AG04450 (cell line): ENCODE measurements at regions not wholly inside any gene's neighbourhood (a gene's known extent, or its start where the extent isn't known, plus 50 kb on each side); places are given as distances from the start of the nearest gene placed in this dataset.

ENCODE experiments used
- CTCF ChIA-PET: fragments of 300-600, 350-600 bp; formaldehyde crosslinking; extraction: SDS; loops from one replicate; lab custom pipeline; 2022; ENCODE audit warnings: antibody characterized with exemption, inconsistent platforms; lab: Charles Lee
- POLR2A ChIA-PET: fragments of 350-600 bp; formaldehyde crosslinking; extraction: SDS; loops from one replicate; lab custom pipeline; 2021; ENCODE audit warnings: antibody characterized with exemption, inconsistent platforms; lab: Yijun Ruan, JAX
- DNase-seq: peaks from one replicate; pipeline ENCODE4 v3.0.0-alpha.2; 2011; ENCODE audit warnings: low read depth, low spot score
- H3K27ac ChIP-seq: one replicate; pipeline ENCODE4 v1.5.1; 2012; ENCODE audit warnings: low read depth, low read length, control low read depth
- H3K27me3 ChIP-seq: one replicate; pipeline ENCODE4 v1.6.0; 2012; ENCODE audit warnings: low read length; ENCODE audit not compliant: control insufficient read depth, insufficient read depth
- H3K4me3 ChIP-seq: 2 replicates; pipeline ENCODE4 v1.5.1; 2011; ENCODE audit warnings: mild to moderate bottlenecking, low read depth, low read length, control low read depth
- H3K9me3 ChIP-seq: 2 replicates; pipeline ENCODE4 v1.5.1; 2012; ENCODE audit warnings: low read length; ENCODE audit not compliant: control insufficient read depth, insufficient read depth
- TF ChIP-seq, protein P1 (sequence below): IDR thresholded peaks from 2 replicates; pipeline ENCODE4 v1.5.1; 2011; ENCODE audit warnings: low read depth, low read length, control low read depth, inconsistent platforms

DNA sequence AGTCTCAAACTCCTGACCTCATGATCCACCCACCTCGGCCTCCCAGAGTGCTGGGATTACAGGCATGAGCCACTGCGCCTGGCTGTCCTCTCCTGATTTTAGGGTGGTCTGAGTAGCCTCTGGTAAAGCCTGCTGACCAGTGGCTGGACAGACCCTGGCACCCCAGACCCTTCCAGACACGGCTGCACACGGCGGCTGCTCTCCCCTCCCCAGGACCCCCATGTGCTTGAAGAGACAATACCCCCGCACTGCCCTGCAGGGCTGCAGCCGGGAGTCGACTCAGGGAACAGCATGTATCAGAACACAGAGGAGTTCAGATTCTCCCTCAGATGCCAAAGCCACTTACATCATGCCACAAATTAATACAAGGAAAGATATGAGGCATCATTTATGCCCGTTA is 58.3 kb upstream of the CFAP46 start:
- TF ChIP-seq, protein P1, sequence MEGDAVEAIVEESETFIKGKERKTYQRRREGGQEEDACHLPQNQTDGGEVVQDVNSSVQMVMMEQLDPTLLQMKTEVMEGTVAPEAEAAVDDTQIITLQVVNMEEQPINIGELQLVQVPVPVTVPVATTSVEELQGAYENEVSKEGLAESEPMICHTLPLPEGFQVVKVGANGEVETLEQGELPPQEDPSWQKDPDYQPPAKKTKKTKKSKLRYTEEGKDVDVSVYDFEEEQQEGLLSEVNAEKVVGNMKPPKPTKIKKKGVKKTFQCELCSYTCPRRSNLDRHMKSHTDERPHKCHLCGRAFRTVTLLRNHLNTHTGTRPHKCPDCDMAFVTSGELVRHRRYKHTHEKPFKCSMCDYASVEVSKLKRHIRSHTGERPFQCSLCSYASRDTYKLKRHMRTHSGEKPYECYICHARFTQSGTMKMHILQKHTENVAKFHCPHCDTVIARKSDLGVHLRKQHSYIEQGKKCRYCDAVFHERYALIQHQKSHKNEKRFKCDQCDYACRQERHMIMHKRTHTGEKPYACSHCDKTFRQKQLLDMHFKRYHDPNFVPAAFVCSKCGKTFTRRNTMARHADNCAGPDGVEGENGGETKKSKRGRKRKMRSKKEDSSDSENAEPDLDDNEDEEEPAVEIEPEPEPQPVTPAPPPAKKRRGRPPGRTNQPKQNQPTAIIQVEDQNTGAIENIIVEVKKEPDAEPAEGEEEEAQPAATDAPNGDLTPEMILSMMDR = no peak
- DNase-seq = no peak
- ChIA-PET CTCF (no interaction called here), POLR2A (no interaction called here)
- Histone ChIP-seq H3K9me3 (peaks cover 6% of the 10 kb centered on the region; the same call in 1 of the 2 replicates), H3K4me3 (no peak overlapping the region), H3K27ac (no peak overlapping the region), H3K27me3 (peaks cover 7% of the 10 kb centered on the region)

DNA sequence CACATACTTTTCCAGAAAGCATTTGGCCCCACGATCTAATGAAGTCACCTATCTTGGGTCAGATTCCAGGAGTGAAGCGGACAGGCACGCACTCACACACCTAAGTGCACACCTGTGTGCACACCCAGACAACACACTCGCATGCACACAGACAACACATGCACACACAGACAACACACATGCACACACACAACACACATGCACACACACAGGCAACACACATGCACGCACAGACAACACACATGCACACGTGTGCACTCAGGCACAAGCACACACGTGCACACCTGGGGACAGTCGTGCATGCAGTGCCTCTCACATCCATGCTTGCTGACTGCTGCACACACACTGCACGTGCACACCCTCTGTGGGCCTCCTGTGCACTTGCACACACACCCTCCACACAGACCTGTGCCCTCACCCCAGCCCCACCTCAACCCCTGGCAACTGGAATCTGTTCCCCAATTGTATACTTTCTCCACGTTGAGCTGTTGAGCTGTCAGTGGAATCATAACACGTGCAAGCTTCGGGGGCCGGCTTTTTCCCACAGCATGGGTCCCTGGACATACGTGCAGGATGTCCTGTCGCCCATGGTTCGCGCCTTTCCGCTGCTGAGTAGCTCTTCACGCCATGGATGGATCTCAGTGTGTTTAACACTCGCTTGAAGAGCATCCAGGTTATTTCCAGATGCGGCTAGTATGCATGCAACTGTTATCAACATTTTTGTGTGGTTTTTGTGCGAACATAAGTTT is 55.3 kb upstream of the CFAP46 start:
- Histone ChIP-seq H3K9me3 (peaks cover 5% of the 10 kb centered on the region; the same call in 1 of the 2 replicates), H3K27me3 (peaks cover 5% of the 10 kb centered on the region), H3K4me3 (no peak overlapping the region), H3K27ac (no peak overlapping the region)
- TF ChIP-seq, protein P1 = no peak
- CTCF ChIA-PET = interaction anchor here (0.5 kb wide), 1 partner anchor 18 kb away, joined by 4 read pairs; no protein-coding TSS in a partner anchor
- POLR2A ChIA-PET = no interaction called here
- DNase-seq = no peak

DNA sequence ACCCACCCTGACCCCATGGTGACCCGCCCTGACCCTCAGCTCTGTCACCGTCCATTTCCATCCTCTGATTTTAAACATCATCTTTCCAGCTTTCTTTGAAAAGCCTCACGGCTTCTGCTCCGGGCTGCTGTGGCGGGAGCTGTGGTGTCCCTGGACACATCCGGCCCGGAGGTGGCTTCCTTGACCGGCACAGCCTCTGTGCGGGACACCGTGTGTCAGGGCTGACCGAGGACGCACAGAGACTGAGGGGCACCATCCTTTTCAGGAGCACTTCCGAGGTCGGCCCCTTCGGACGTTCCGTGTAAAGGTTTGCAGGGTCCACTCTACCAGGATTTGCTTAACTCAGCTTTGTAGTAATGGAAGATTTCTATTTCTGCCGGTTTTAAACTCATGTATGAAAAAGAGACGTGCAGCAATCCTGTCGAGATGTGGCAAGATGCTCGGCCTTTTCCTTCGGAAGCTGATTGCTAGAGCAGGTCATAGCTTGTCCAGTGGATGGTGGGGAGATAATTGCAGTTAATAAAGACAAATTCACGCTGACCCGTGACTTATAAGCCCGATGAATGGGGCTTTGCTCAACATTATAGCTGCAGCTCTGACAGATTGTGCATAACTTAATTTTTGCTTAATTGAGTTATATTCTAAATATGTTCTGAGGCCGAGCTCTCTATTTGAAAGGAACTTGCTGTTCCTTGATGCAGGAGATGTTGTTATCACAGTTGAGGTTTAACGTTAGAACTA is 54.4 kb upstream of the CFAP46 start:
- CTCF ChIA-PET = interaction anchor here (0.5 kb wide), 1 partner anchor 17 kb away, joined by 4 read pairs; no protein-coding TSS in a partner anchor
- Histone ChIP-seq H3K4me3 (no peak overlapping the region), H3K27me3 (no peaks in the 10 kb centered on the region), H3K9me3 (peaks cover 5% of the 10 kb centered on the region; the same call in 1 of the 2 replicates), H3K27ac (no peak overlapping the region)
- TF ChIP-seq, protein P1 = no peak
- POLR2A ChIA-PET = no interaction called here
- no peak for DNase-seq

DNA sequence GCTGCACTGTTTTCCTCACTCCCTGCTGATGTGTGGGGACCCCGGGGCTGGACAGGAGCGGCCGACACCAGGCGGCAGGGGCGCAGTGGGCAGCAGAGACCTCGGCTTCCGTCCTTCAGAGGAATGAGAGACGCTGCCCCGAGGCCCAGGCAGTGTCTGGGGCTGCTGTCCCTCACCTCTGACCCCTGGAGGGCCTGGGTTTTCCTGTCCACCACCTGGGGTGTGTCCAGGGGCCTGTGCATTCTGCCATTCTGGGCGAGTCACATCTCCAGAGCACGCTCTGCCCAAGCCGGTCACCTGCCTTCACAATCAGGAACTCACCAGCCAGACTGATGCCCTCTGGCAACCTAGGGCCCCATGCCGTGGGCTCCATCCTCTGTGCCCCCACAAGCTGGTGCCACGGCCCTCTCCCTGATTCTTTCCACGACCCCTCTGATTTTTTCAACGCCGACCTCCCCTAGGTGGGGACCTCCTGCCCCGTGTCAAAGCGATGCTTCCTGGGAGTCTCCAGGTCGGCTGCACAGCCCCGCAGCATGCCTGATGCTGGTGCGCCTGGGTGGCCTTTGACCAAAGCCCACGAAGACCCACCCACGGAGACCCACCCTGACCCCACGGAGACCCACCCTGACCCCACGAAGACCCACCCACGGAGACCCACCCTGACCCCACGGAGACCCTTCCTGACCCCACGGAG is 53.7 kb upstream of the CFAP46 start:
- ChIA-PET POLR2A (no interaction called here), CTCF (no interaction called here)
- no peak overlapping the region for H3K4me3 ChIP-seq

More for the DNA sequence above, 53.7 kb upstream of the CFAP46 start:
- no peaks in the 10 kb centered on the region for H3K27me3 ChIP-seq
- DNase-seq = no peak
- H3K9me3 ChIP-seq = peaks cover 5% of the 10 kb centered on the region; the same call in 1 of the 2 replicates
- no peak overlapping the region for H3K27ac ChIP-seq
- TF ChIP-seq, protein P1 = no peak
